Endothelial cell of umbilical vein (primary cell): ENCODE measurements at regions not wholly inside any gene's neighbourhood (a gene's known extent, or its start where the extent isn't known, plus 50 kb on each side); places are given as distances from the start of the nearest gene placed in this dataset.

Experiments used
- BruUV-seq: library from RNA; stranded (reverse); fragments of 400-500 nt; replicated peaks from 2 replicates; lab custom pipeline; 2021; lab: Mats Ljungman, UMichigan
- CTCF ChIA-PET: fragments of 300-600, 350-600 bp; sonication (Branson Sonifier 250); formaldehyde crosslinking; loops from one replicate; lab custom pipeline; 2021; ENCODE audit warnings: antibody characterized with exemption, inconsistent platforms; lab: Charles Lee
- POLR2A ChIA-PET: fragments of 300-600, 350-600 bp; sonication (Branson Sonifier 250); formaldehyde crosslinking; loops from one replicate; lab custom pipeline; 2021; ENCODE audit warnings: antibody characterized with exemption, inconsistent platforms; lab: Charles Lee
- DNase-seq: peaks from one replicate; pipeline ENCODE4 v3.0.0-alpha.2; 2011; ENCODE audit warnings: low read depth, low spot score
- FAIRE-seq: peaks from 2 replicates; lab custom pipeline; 2011; peaks lifted over from hg19 to GRCh38; lab: Jason Lieb, UNC
- H2AFZ ChIP-seq: 2 replicates; pipeline ENCODE4 v1.6.0; 2012; ENCODE audit warnings: low read depth, low read length, control low read depth, inconsistent platforms
- H3K27ac ChIP-seq: 2 replicates; pipeline ENCODE4 v1.5.1; 2011; ENCODE audit warnings: low read depth, mild to moderate bottlenecking, control low read depth, low read length, moderate library complexity; ENCODE audit not compliant: insufficient read depth
- H3K27me3 ChIP-seq, 2 experiments: 2 replicates each; pipeline versions ENCODE4 v1.6.0 to v1.6.1; 2011; ENCODE audit warnings: low read length in 2 of 2, mixed read lengths in 1 of 2; ENCODE audit not compliant: control insufficient read depth in 2 of 2, insufficient read depth in 2 of 2
- H3K36me3 ChIP-seq, 2 experiments: 2 replicates in 1 of 2; 3 replicates in 1 of 2; pipeline ENCODE4 v1.5.1; 2011; ENCODE audit warnings: low read length in 2 of 2, mild to moderate bottlenecking in 1 of 2, moderate library complexity in 1 of 2; ENCODE audit not compliant: control insufficient read depth in 2 of 2, insufficient read depth in 2 of 2; ENCODE audit errors: extremely low read depth in 1 of 2
- H3K4me1 ChIP-seq: 3 replicates; pipeline ENCODE4 v1.5.1; 2011; ENCODE audit warnings: mild to moderate bottlenecking, low read length; ENCODE audit not compliant: control insufficient read depth, insufficient read depth; ENCODE audit errors: extremely low read depth
- H3K4me2 ChIP-seq: 2 replicates; pipeline ENCODE4 v1.6.1; 2011; ENCODE audit warnings: low read length, control low read depth, mixed read lengths; ENCODE audit not compliant: insufficient read depth
- H3K4me3 ChIP-seq, 3 experiments: fragments of 200-600 bp in 1 of 3; sonication (generic), shearing (Covaris generic) in 1 of 3; replicated peaks in 1 of 3; 2 replicates each; pipeline ENCODE4 v1.5.1; 2011 to 2016; ENCODE audit warnings: control low read depth in 3 of 3, low read length in 3 of 3, mild to moderate bottlenecking in 2 of 3, inconsistent platforms in 1 of 3, low read depth in 1 of 3, moderate library complexity in 1 of 3; ENCODE audit not compliant: insufficient read depth in 1 of 3
- H3K79me2 ChIP-seq: 2 replicates; pipeline ENCODE4 v1.6.0; 2012; ENCODE audit warnings: low read length, inconsistent platforms; ENCODE audit not compliant: control insufficient read depth, insufficient read depth
- H3K9ac ChIP-seq: replicated peaks from 2 replicates; pipeline ENCODE3; 2011; ENCODE audit warnings: low read length, control low read depth; ENCODE audit not compliant: insufficient read depth; ENCODE audit errors: extremely low read depth
- H3K9me1 ChIP-seq: replicated peaks from 3 replicates; pipeline ENCODE4 v1.6.0; 2011; ENCODE audit warnings: mild to moderate bottlenecking, low read length; ENCODE audit not compliant: control insufficient read depth, insufficient read depth; ENCODE audit errors: extremely low read depth
- H3K9me3 ChIP-seq: replicated peaks from 2 replicates; pipeline ENCODE4 v1.5.1; 2012; ENCODE audit warnings: low read length, inconsistent platforms; ENCODE audit not compliant: control insufficient read depth, insufficient read depth
- H4K20me1 ChIP-seq: replicated peaks from 2 replicates; pipeline ENCODE3; 2011; ENCODE audit warnings: mild to moderate bottlenecking, low read length; ENCODE audit not compliant: control insufficient read depth, insufficient read depth; ENCODE audit errors: extremely low read depth
- JUN ChIP-seq: IDR thresholded peaks from 2 replicates; pipeline ENCODE4 v1.6.1; 2011; ENCODE audit warnings: borderline replicate concordance, low read depth; ENCODE audit not compliant: insufficient read length, insufficient read depth
- dilution Hi-C: fragments of 300-500 bp; cut with MboI; formaldehyde crosslinking; loops from one replicate; pipeline ENCODE4 v1.15.0; 2019; ENCODE audit warnings: low sequenced_read_pairs; ENCODE audit not compliant: extremely low pct_ligation_motif_present
- intact Hi-C: fragments of 100-400 bp; cut with micrococcal nuclease; formaldehyde crosslinking; loops from one replicate; pipeline ENCODE4 v1.10.0; 2022
- TF ChIP-seq, protein P1 (sequence below): IDR thresholded peaks from 2 replicates; pipeline ENCODE4 v1.6.1; 2011; ENCODE audit not compliant: insufficient read depth, insufficient read length

DNA sequence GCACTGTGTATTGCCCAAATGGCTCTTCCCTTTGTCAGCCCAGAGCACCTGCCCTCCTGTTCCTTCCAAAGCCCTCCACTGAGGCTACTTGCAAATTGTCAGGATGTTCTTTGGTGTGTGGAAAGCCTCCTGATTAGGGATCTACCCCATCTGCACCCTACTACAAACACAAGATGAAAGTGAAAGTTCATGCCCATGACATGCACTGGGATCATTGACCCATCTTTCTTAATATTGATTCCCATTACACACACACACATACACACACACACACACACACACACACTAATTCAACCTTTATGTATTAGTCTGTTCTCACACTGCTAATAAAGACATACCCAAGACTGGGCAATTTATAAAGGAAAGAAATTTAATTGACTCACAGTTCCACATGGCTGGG, 213.7 kb upstream of the IGFBP3 start:
- ChIA-PET POLR2A (no interaction called here), CTCF (no interaction called here)
- no peaks in the 10 kb centered on the region for H3K27me3 ChIP-seq
- no peak overlapping the region for H2AFZ ChIP-seq
- no peak for DNase-seq
- H3K4me2 ChIP-seq = no peak overlapping the region
- no TSS peak for BruUV-seq
- dilution Hi-C loops (no loop called here), intact Hi-C loops (no loop called here)
- no peaks in the 10 kb centered on the region for H3K4me1 ChIP-seq
- H3K9ac ChIP-seq = no peak overlapping the region
- no peak for TF ChIP-seq JUN
- no peaks in the 10 kb centered on the region for H3K9me3 ChIP-seq
- H3K4me3 ChIP-seq = no peak overlapping the region
- H3K27ac ChIP-seq = no peak overlapping the region
- no peak for FAIRE-seq
- no peaks in the 10 kb centered on the region for H3K9me1 ChIP-seq
- no peaks in the 10 kb centered on the region for H4K20me1 ChIP-seq
- no peaks in the 10 kb centered on the region for H3K36me3 ChIP-seq
- no peaks in the 10 kb centered on the region for H3K79me2 ChIP-seq

DNA sequence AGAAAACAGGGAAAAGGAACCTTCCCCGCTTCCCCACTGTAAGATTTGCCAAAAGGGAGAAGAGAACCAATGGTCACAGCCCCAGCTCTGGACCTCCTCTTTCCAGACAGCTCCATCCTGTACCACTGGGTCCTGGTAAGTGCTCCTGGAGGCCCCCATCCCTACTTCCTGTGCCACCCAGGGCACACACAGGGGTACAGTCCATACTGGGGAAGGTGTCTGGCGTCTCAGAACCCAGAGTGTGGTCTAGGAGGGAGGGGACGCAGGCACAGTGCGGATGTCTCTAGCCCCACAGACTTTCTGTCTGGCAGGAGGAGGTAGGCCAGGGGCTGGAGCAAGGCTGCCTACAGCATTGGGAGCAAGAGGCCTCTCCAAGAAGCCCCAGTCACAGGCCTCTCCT, 213.3 kb upstream of the IGFBP3 start:
- FAIRE-seq (no peak), DNase-seq (no peak)
- no peak overlapping the region for H3K4me3 ChIP-seq
- H3K4me2 ChIP-seq = no peak overlapping the region
- H3K27ac ChIP-seq = no peak overlapping the region
- H3K9me3 ChIP-seq = no peaks in the 10 kb centered on the region
- H3K27me3 ChIP-seq = no peaks in the 10 kb centered on the region
- ChIA-PET POLR2A (no interaction called here), CTCF (no interaction called here)
- BruUV-seq = no TSS peak
- H3K36me3 ChIP-seq = no peaks in the 10 kb centered on the region
- intact Hi-C loops = no loop called here
- H3K79me2 ChIP-seq = no peaks in the 10 kb centered on the region
- H4K20me1 ChIP-seq = no peaks in the 10 kb centered on the region
- dilution Hi-C loops = no loop called here
- no peak overlapping the region for H2AFZ ChIP-seq
- H3K9ac ChIP-seq = no peak overlapping the region
- TF ChIP-seq, protein P1, sequence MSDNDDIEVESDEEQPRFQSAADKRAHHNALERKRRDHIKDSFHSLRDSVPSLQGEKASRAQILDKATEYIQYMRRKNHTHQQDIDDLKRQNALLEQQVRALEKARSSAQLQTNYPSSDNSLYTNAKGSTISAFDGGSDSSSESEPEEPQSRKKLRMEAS = no peak
- no peak for TF ChIP-seq JUN
- H3K4me1 ChIP-seq = no peaks in the 10 kb centered on the region
- H3K9me1 ChIP-seq = no peaks in the 10 kb centered on the region
